HG02759 (cell line): ENCODE measurements at regions not wholly inside any gene's neighbourhood (a gene's known extent, or its start where the extent isn't known, plus 50 kb on each side); places are given as distances from the start of the nearest gene placed in this dataset.

Experiments
- ATAC-seq: cut with Tn5 transposase; IDR thresholded peaks from one replicate; pipeline ENCODE4 v1.9.1; 2021; ENCODE audit warnings: mild to moderate bottlenecking, moderate library complexity; ENCODE audit not compliant: unreplicated experiment

DNA sequence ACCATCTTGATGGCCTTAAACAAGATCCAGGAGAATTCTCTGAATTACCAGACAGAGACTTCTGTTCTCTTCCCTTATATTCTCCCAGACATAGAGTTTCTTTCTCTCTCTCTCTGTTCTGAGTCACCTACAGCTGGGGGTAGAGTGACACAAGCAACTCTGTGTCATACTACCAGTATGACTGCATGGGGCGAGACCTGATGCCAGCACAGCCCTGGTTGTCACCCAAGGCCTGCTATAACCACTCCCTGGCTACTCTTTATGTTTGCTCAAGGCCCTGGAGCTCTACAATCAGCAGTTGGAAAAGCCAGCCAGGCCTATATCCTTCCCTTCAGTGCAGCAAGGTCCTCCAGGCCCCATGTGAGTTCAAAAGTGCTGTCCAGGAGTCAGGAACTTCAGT, 114.2 kb upstream of the TENT5D start:
- no peak for ATAC-seq

DNA sequence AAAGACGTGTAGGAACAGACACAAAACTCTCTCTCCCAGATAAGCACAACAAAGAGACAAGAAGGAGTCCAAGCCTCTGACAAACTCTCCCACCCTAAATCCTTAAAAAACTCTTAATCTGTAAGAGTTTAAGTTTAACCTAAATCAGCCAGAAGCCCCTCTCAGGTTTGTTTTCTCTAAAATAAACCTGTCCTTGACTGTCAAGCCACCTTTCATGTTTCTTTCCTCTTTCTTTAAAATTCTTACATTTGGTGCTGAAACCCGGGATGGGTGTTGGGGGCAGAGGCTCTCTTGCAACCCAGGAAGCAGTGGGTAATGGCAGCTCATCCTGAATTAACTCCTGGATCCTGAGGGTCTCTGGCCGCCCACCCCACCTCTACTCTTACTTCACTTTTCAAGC, 107.8 kb upstream of the TENT5D start:
- ATAC-seq: no peak

DNA sequence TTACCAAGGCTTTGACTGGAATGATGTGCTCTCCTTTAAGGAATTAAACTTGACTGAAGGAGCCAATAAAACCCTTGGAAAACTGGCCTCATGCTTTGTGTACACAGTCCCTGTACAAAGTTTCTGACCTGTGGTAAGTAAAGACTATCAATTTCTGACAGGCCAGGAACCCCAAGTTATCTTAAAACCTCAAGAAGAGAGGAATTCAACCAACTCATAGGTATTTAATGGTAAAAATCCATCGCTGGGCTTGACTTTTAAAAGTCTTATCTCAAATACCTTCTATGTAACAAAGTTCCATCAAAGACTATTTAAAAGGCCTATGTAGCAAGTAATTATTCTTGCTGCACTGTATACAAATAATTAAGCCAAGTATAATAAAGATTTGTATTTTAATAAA, 103.7 kb upstream of the TENT5D start:
- no peak for ATAC-seq

DNA sequence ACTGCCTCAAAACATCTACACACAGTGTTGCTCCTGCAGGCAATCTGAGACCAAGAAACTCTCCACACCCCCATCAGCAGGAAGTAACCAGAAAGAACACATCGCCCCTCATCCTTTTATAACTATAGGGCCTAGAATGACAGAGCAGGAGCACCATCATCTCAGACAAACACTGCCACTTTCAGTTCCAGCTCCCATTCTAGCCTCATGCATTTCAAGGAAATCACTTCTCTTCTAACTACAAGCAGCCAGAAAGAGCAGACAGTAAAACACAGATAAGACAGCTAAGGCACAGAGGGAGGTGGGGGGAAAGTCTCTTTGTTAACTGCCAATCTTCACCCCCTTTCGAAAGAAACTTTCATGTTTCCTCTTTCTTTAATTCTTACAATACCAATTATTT, 102.6 kb upstream of the TENT5D start:
- no peak for ATAC-seq

DNA sequence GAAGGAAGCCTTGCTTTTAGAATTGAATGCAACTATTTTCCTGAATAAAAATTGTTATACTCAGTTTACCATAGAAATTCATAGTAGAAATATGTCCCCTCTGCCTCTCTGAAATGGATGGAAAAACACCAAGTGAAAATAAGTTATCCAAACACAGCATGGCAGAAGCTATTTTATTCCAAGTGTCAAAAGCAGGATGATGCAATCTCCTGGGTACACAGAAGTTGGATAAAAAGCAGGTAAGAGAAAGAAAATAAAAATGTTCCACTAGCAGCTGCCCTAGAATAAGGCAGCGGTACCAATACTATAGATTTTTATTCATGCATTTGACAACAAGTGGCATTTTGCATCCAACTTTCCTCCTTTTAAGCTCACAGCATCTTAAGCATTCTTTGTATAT, 89.0 kb upstream of the TENT5D start:
- ATAC-seq: no peak

DNA sequence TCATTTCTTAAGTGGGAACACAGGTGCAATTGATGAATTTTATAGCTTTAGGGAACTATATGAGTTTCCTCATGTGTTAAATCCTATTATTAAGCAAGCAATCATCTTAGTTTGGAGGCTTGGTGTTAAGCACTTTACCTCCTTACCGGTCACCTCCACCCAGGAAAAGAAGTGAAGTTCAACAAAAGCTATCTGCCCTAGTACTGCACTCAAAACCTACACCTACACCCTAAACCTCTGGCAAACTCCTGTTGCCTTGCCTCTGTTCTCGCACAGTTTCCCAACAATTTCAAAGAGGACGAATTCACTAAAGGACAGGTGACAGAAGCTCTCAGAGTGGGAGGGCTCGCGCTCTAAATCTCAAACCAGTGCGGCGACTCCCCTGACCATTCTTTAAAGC, 85.7 kb upstream of the TENT5D start:
- no peak for ATAC-seq

DNA sequence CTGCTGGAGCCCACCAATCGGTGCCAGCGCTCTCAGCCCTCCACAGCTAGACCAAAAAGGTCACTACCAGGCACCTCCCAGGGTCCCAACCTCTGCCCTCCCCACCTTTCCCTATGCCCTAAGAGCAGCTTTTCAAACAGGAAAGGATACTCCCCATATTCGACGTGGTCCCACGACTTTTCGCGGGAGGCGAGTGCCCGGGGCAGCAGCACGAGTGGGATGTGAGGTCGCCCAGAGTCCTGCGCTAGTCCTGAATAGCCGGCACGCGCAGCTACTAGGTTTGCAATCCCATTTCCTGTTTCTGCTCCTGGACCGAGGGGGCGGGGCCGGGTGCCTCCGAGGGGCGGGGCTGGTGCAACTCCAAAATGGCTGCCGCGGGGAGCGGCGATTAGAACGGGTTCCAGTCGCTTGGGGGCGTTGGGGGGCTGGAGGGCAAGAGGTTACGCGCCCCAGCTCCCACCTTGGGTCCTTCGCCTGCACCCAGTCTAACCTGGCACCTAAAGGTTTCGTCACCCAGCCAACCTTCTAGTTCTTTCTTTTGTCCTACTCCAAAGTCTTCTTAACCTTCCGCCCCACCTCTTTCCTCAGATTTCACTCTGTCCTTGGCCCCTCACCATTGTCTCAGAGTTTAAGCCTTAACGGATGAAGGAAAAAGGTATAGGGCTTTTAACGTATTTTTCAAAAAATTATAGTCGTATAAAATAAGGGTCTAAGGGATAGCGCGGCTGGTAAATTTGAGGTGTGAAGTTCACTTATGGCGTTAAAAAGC, 85.0 kb upstream of the TENT5D start:
- no peak for ATAC-seq

DNA sequence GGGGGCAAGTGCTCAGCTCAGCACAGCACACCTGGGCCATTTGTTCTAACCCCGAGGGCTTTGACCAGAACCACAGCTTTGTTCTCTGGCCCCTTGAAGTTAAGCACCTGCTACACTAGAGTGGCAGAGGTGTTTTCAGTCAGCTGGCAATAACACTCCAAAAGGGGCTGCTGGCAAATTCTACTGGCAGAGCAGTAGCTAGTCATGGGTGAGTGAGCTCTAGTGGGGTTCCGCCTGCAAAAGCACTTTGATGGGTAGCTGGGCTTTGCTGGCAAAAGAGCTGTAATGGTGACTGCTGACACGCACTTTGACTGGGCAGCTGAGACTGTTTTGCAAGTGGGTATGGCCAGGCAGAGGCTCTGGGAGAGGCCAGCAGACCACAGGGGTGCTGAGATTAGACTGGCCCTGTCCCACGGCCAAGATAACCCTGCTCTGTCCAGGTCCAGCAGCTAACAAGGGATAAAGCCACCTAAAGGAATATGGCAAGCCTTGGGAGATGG, 65.2 kb upstream of the TENT5D start:
- ATAC-seq: no peak
